Inferior parietal cortex (tissue), 1 donor: ENCODE measurements at regions not wholly inside any gene's neighbourhood (a gene's known extent, or its start where the extent isn't known, plus 50 kb on each side); places are given as distances from the start of the nearest gene placed in this dataset.

Source experiments
- DNase-seq: peaks from one replicate; pipeline ENCODE4 v3.0.0-alpha.2; 2016; ENCODE audit errors: extremely low spot score

GRCh38 chr10:3902054-3902808 lies 117.2 kb upstream of the KLF6 start:
- no peak for DNase-seq

- DNase-seq, result no peak
These were observed 116.4 kb upstream of the KLF6 start for GRCh38 chr10:3901370-3901769.

GRCh38 chr10:3900391-3900790 lies 115.4 kb upstream of the KLF6 start:
- no peak for DNase-seq

GRCh38 chr10:3898821-3899220 lies 113.8 kb upstream of the KLF6 start:
- no peak for DNase-seq

GRCh38 chr10:3897156-3897555 lies 112.1 kb upstream of the KLF6 start:
- no peak for DNase-seq

- DNase-seq, result no peak
These were observed 111.2 kb upstream of the KLF6 start for GRCh38 chr10:3896161-3896560.

- no peak for DNase-seq
These were observed 110.1 kb upstream of the KLF6 start for GRCh38 chr10:3895045-3895631.

- DNase-seq, result no peak
These were observed 109.0 kb upstream of the KLF6 start for GRCh38 chr10:3893901-3894563.

- DNase-seq, result no peak
These were observed 107.7 kb upstream of the KLF6 start for GRCh38 chr10:3892440-3893425.

- DNase-seq, result no peak
These were observed 106.4 kb upstream of the KLF6 start for GRCh38 chr10:3891396-3891795.

- DNase-seq, result no peak
These were observed 105.8 kb upstream of the KLF6 start for GRCh38 chr10:3890602-3891352.

- DNase-seq, result no peak
These were observed 105.0 kb upstream of the KLF6 start for GRCh38 chr10:3889961-3890522.

- DNase-seq, result no peak
These were observed 103.0 kb upstream of the KLF6 start for GRCh38 chr10:3887885-3888476.

GRCh38 chr10:3887404-3887803 lies 102.4 kb upstream of the KLF6 start:
- DNase-seq, result no peak

GRCh38 chr10:3886641-3887251 lies 101.7 kb upstream of the KLF6 start:
- DNase-seq, result no peak

- no peak for DNase-seq
These were observed 101.2 kb upstream of the KLF6 start for GRCh38 chr10:3886191-3886590.

- DNase-seq, result no peak
These were observed 97.8 kb upstream of the KLF6 start for GRCh38 chr10:3882855-3883254.

- no peak for DNase-seq
These were observed 96.6 kb upstream of the KLF6 start for GRCh38 chr10:3881622-3882021.

- DNase-seq, result no peak
These were observed 94.1 kb upstream of the KLF6 start for GRCh38 chr10:3879073-3879472.
